ENCODE measurements at regions not wholly inside any gene's neighbourhood (a gene's known extent, or its start where the extent isn't known, plus 50 kb on each side); places are given as distances from the start of the nearest gene placed in this dataset.

GRCh38 chr5:172575816-172576545 lies 65.1 kb upstream of the NEURL1B start:
- no peak for TF ChIP-seq CTCF (IDR thresholded peaks at IDR 0.05)
- no peak for TF ChIP-seq POLR2A (IDR thresholded peaks at IDR 0.05)
